HCT116 (cell line): ENCODE measurements at regions not wholly inside any gene's neighbourhood (a gene's known extent, or its start where the extent isn't known, plus 50 kb on each side); places are given as distances from the start of the nearest gene placed in this dataset.

Source experiments
- ATAC-seq: fragments of 200-7000 bp; cut with Tn5 transposase; 2 replicates; pipeline ENCODE4 v1.9.1; 2020; ENCODE audit warnings: mild to moderate bottlenecking, moderate library complexity
- BruUV-seq: library from RNA; stranded (reverse); fragments of 400-500 nt; replicated peaks from 2 replicates; lab custom pipeline; 2021; lab: Mats Ljungman, UMichigan
- CTCF ChIA-PET: fragments of 300-600 bp; sonication (Branson Sonifier 250); formaldehyde crosslinking; loops from one replicate; lab custom pipeline; 2021; ENCODE audit warnings: antibody characterized with exemption; lab: Charles Lee
- POLR2A ChIA-PET: fragments of 300-600, 350-600 bp; sonication (Branson Sonifier 250); formaldehyde crosslinking; loops from one replicate; lab custom pipeline; 2021; ENCODE audit warnings: antibody characterized with exemption; lab: Charles Lee
- RAD21 ChIA-PET, 2 experiments: fragments of 300-600 bp; sonication (Branson Sonifier 250); formaldehyde crosslinking; loops; one replicate each; lab custom pipeline; 2023; ENCODE audit warnings: low total read pairs in 2 of 2; ENCODE audit not compliant: uncharacterized antibody in 2 of 2, unreplicated experiment in 2 of 2, low non-redundant PET in 1 of 2; lab: Charles Lee
- DNase-seq: peaks from one replicate; pipeline ENCODE4 v3.0.0-alpha.2; 2010; ENCODE audit warnings: low read depth, low spot score
- H2AFZ ChIP-seq: fragments of 200-600 bp; shearing (Covaris generic), sonication (generic); 2 replicates; pipeline ENCODE4 v1.6.1; 2017; ENCODE audit warnings: low read depth, mixed run types, mixed read lengths, antibody characterized with exemption, low read length; ENCODE audit not compliant: poor library complexity, severe bottlenecking
- H3K27ac ChIP-seq: 2 replicates; pipeline ENCODE4 v1.5.1; 2012; ENCODE audit warnings: low read depth, low read length
- H3K27me3 ChIP-seq: fragments of 200-600 bp; sonication (generic); 2 replicates; pipeline ENCODE4 v1.6.1; 2016; ENCODE audit warnings: mixed run types, low read length, mixed read lengths; ENCODE audit not compliant: insufficient read depth
- H3K36me3 ChIP-seq, 2 experiments: fragments of 200-500 bp in 1 of 2; fragments of 200-600 bp in 1 of 2; sonication (Bioruptor generic) in 1 of 2; sonication (generic) in 1 of 2; 2 replicates each; pipeline versions ENCODE4 v1.5.1 to v1.6.1; 2014 to 2016; ENCODE audit warnings: low read length in 2 of 2, inconsistent platforms in 1 of 2, mixed read lengths in 1 of 2, mixed run types in 1 of 2; ENCODE audit not compliant: insufficient read depth in 2 of 2, control insufficient read depth in 1 of 2
- H3K4me1 ChIP-seq, 2 experiments: fragments of 200-600 bp in 1 of 2; sonication (generic) in 1 of 2; 2 replicates each; pipeline versions ENCODE4 v1.5.1 to v1.6.1; 2012 to 2017; ENCODE audit warnings: low read length in 2 of 2, inconsistent platforms in 1 of 2, mild to moderate bottlenecking in 1 of 2, mixed read lengths in 1 of 2, mixed run types in 1 of 2, moderate library complexity in 1 of 2; ENCODE audit not compliant: insufficient read depth in 2 of 2, control insufficient read depth in 1 of 2
- H3K4me2 ChIP-seq: fragments of 200-600 bp; sonication (generic); 2 replicates; pipeline ENCODE4 v1.6.1; 2017; ENCODE audit warnings: mixed run types, low read length, mixed read lengths
- H3K4me3 ChIP-seq, 2 experiments: fragments of 200-600 bp in 1 of 2; sonication (generic) in 1 of 2; replicated peaks in 1 of 2; 2 replicates each; pipeline ENCODE4 v1.5.1; 2011 to 2016; ENCODE audit warnings: low read length in 2 of 2, control low read depth in 1 of 2, low read depth in 1 of 2, mild to moderate bottlenecking in 1 of 2, mixed read lengths in 1 of 2, mixed run types in 1 of 2
- H3K79me2 ChIP-seq: fragments of 200-600 bp; sonication (generic); 2 replicates; pipeline ENCODE4 v1.6.1; 2017; ENCODE audit warnings: mild to moderate bottlenecking, mixed run types, low read length, moderate library complexity, mixed read lengths; ENCODE audit not compliant: insufficient read depth
- H3K9ac ChIP-seq: fragments of 200-600 bp; sonication (generic); 2 replicates; pipeline ENCODE4 v1.6.1; 2016; ENCODE audit warnings: low read length, mixed read lengths
- H3K9me2 ChIP-seq: fragments of 200-600 bp; sonication (generic), shearing (Covaris generic); 2 replicates; pipeline ENCODE4 v1.6.1; 2017; ENCODE audit warnings: mixed run types, mild to moderate bottlenecking, moderate library complexity; ENCODE audit not compliant: insufficient read depth
- H3K9me3 ChIP-seq, 2 experiments: fragments of 200-500 bp in 1 of 2; fragments of 200-600 bp in 1 of 2; sonication (Bioruptor generic) in 1 of 2; sonication (generic) in 1 of 2; 2 replicates each; pipeline ENCODE4 v1.6.1; 2014 to 2017; ENCODE audit warnings: low read length in 2 of 2, mixed read lengths in 2 of 2, inconsistent platforms in 1 of 2, low read depth in 1 of 2, mild to moderate bottlenecking in 1 of 2, mixed run types in 1 of 2, moderate library complexity in 1 of 2; ENCODE audit not compliant: control insufficient read depth in 1 of 2, insufficient read depth in 1 of 2
- H4K20me1 ChIP-seq: fragments of 200-600 bp; sonication (generic), shearing (Covaris generic); 2 replicates; pipeline ENCODE4 v1.6.1; 2017; ENCODE audit warnings: mixed run types, mild to moderate bottlenecking, moderate library complexity; ENCODE audit not compliant: insufficient read depth
- ATF3 ChIP-seq: IDR thresholded peaks from 2 replicates; pipeline ENCODE4 v1.6.1; 2012
- CBX3 ChIP-seq: IDR thresholded peaks from 2 replicates; pipeline ENCODE4 v1.6.1; 2012; ENCODE audit warnings: low read depth
- CEBPB ChIP-seq: IDR thresholded peaks from 2 replicates; pipeline ENCODE4 v1.6.1; 2012; ENCODE audit warnings: low read depth
- CTCF ChIP-seq, 3 experiments: fragments of 200-600 bp in 1 of 3; sonication (generic) in 1 of 3; IDR thresholded peaks in 2 of 3; conservative IDR thresholded peaks in 1 of 3; 2 replicates each; pipeline ENCODE4 v1.5.1; 2012 to 2017; ENCODE audit warnings: low read depth in 2 of 3, low read length in 2 of 3, antibody characterized with exemption in 1 of 3, borderline replicate concordance in 1 of 3, control low read depth in 1 of 3, mild to moderate bottlenecking in 1 of 3, mixed read lengths in 1 of 3, mixed run types in 1 of 3, moderate library complexity in 1 of 3; ENCODE audit not compliant: insufficient read depth in 1 of 3
- EGR1 ChIP-seq: IDR thresholded peaks from 2 replicates; pipeline ENCODE4 v1.6.1; 2012; ENCODE audit warnings: low read depth
- ELF1 ChIP-seq: IDR thresholded peaks from 2 replicates; pipeline ENCODE4 v1.6.1; 2012; ENCODE audit warnings: low read depth, borderline replicate concordance
- EZH2 ChIP-seq: fragments of 200-600 bp; sonication (generic); IDR thresholded peaks from 2 replicates; pipeline ENCODE4 v1.6.1; 2017; ENCODE audit warnings: antibody characterized with exemption, mixed run types
- EZH2phosphoT487 ChIP-seq: fragments of 200-600 bp; IDR thresholded peaks from 2 replicates; pipeline ENCODE4 v1.6.1; 2018; ENCODE audit warnings: antibody characterized with exemption, borderline replicate concordance
- FOSL1 ChIP-seq: IDR thresholded peaks from 2 replicates; pipeline ENCODE4 v1.6.1; 2012; ENCODE audit warnings: low read depth
- JUND ChIP-seq: IDR thresholded peaks from 2 replicates; pipeline ENCODE4 v1.6.1; 2012
- MAX ChIP-seq: IDR thresholded peaks from 2 replicates; pipeline ENCODE4 v1.6.1; 2012
- POLR2A ChIP-seq: IDR thresholded peaks from 2 replicates; pipeline ENCODE4 v1.7.0; 2011; ENCODE audit warnings: borderline replicate concordance; ENCODE audit not compliant: insufficient read depth, insufficient read length; ENCODE audit errors: extremely low read depth
- POLR2AphosphoS5 ChIP-seq: IDR thresholded peaks from 2 replicates; pipeline ENCODE4 v1.6.1; 2011; ENCODE audit warnings: mild to moderate bottlenecking, low read depth, low read length, moderate library complexity
- RAD21 ChIP-seq: IDR thresholded peaks from 2 replicates; pipeline ENCODE4 v1.6.1; 2012; ENCODE audit warnings: low read depth, mild to moderate bottlenecking
- REST ChIP-seq: IDR thresholded peaks from 2 replicates; pipeline ENCODE4 v1.6.1; 2012; ENCODE audit warnings: low read depth
- SIN3A ChIP-seq: IDR thresholded peaks from 2 replicates; pipeline ENCODE4 v1.6.1; 2012; ENCODE audit warnings: low read depth
- SRF ChIP-seq: IDR thresholded peaks from 2 replicates; pipeline ENCODE4 v1.6.1; 2012; ENCODE audit warnings: low read depth
- TCF7L2 ChIP-seq: IDR thresholded peaks from 2 replicates; pipeline ENCODE4 v1.7.0; 2011; ENCODE audit warnings: borderline replicate concordance, inconsistent platforms; ENCODE audit not compliant: insufficient read depth, insufficient read length; ENCODE audit errors: extremely low read depth
- ZFX ChIP-seq: fragments of 450-650 bp; IDR thresholded peaks from 2 replicates; pipeline ENCODE4 v1.6.1; 2017
- ZNF274 ChIP-seq: fragments of 200-500 bp; sonication (Bioruptor generic); IDR thresholded peaks from 2 replicates; pipeline ENCODE4 v1.6.1; 2014; ENCODE audit warnings: mild to moderate bottlenecking, low read depth, low read length, inconsistent platforms
- intact Hi-C: fragments of 100-400 bp; cut with micrococcal nuclease; formaldehyde crosslinking; loops from 2 replicates; pipeline ENCODE4 v1.10.0; 2022

GRCh38 chr16:55222486-55222885 is 101.5 kb upstream of the IRX6 start:
- ATAC-seq = no peak
- no peak overlapping the region for H3K4me3 ChIP-seq
- no peaks in the 10 kb centered on the region for H3K9me3 ChIP-seq
- H3K4me2 ChIP-seq = no peak overlapping the region
- no peaks in the 10 kb centered on the region for H3K9me2 ChIP-seq
- ChIA-PET CTCF (no interaction called here), RAD21 (no interaction called here), POLR2A (no interaction called here)
- no peak for DNase-seq
- H3K4me1 ChIP-seq = peaks cover 3 to 7% of the 10 kb centered on the region in 2 experiments; a peak in 2 of 4 replicates
- TF ChIP-seq CEBPB (no peak), CBX3 (no peak), POLR2A (no peak), EZH2phosphoT487 (no peak), ELF1 (no peak), ZNF274 (no peak), TCF7L2 (no peak), REST (no peak), ZFX (no peak), RAD21 (no peak), EZH2 (no peak), JUND (no peak), SIN3A (no peak), CTCF (IDR thresholded peaks at IDR 0.05 in 2 of 3, conservative IDR thresholded peaks at IDR 0.05 in 1 of 3; ENCODE audit: borderline replicate concordance in 1 of 3, insufficient read depth in 1 of 3, low read depth in 2 of 3, low read length in 2 of 3) (no peak), POLR2AphosphoS5 (no peak), MAX (no peak), SRF (no peak), EGR1 (no peak), FOSL1 (no peak), ATF3 (no peak)
- intact Hi-C loops = no loop called here
- H3K36me3 ChIP-seq = no peaks in the 10 kb centered on the region
- H3K27me3 ChIP-seq = no peaks in the 10 kb centered on the region
- H3K27ac ChIP-seq = no peak overlapping the region
- H3K79me2 ChIP-seq = no peaks in the 10 kb centered on the region
- no peak overlapping the region for H2AFZ ChIP-seq
- H4K20me1 ChIP-seq = no peaks in the 10 kb centered on the region
- no TSS peak for BruUV-seq
- H3K9ac ChIP-seq = no peak overlapping the region
